GM19043 (cell line): ENCODE measurements at regions not wholly inside any gene's neighbourhood (a gene's known extent, or its start where the extent isn't known, plus 50 kb on each side); places are given as distances from the start of the nearest gene placed in this dataset.
"Not testable (repeated sequence)": the region's sequence is repeated elsewhere in the genome, so short reads cannot be mapped to it uniquely, and the experiment has no call there.

Experiments used
- ATAC-seq: cut with Tn5 transposase; IDR thresholded peaks from one replicate; pipeline ENCODE4 v1.9.1; 2021; ENCODE audit warnings: low read depth; ENCODE audit not compliant: unreplicated experiment

DNA sequence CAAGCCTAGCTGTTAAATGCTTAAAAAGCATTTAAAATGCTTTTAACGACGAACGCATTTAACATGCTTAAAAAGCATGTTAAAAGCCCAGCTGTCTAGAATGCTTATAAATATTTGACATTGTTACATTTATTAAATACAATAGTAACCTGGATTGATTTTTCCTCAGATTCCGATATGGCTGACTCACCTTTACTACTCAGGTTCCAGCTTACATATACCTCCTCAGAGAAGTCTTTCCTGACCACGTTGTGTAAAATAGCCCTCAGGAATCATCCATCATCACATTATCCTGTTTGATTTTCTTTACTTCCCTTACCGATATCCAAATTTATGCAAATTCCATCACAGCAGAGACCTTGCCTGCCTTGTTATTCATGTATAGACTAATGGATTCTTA is 51.4 kb downstream of the SLC41A2 start:
- ATAC-seq = no peak

DNA sequence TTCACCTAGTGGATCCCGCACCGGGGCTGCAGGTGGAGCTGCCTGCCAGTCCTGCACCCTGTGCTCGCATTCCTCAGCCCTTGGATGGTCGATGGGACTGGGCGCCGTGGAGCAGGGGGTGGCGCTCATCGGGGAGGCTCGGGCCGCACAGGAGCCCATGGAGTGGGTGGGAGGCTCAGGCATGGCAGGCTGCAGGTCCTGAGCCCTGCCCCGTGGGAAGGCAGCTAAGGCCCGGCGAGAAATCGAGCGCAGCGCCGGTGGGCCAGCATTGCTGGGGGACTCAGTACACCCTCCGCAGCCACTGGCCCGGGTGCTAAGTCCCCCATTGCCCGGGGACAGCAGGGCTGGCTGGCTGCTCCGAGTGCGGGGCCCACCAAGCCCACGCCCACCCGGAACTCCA is 52.6 kb downstream of the SLC41A2 start:
- ATAC-seq = not testable (repeated sequence)

DNA sequence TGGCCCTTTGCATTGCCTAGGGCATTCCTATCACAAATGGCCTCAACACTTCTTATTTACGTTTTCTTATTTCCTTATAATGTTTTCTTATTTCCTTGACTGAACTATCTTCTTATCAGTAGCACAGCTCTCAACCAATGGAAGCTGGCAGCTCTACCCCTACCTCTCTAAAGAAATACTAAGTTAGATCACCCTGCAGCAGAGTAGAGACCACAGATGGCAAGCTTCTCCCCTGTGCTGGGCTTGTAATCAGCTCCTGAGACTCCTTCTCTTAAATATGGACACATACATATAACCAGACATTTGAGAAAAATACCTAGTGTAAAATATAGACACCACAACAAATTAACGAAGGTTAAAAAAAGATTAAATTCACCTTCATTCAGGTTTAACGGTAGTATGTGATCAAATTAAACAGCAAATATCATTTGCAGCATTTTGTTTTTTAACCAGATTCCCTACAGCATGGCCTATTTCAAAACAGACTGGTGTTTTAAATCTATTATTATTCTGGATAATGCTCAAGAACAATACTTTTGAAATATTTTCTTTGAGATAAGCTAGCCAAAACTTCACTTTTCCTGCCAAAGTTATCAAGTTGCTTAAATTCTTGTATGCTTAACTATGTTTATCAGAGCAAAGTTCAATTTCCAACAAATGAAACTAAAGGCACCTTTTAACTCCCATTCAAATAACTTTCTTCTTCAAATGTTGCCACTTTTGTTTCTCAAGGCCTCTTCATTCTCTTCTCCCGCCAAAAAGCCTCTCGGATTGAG is 54.3 kb downstream of the SLC41A2 start:
- no peak for ATAC-seq

DNA sequence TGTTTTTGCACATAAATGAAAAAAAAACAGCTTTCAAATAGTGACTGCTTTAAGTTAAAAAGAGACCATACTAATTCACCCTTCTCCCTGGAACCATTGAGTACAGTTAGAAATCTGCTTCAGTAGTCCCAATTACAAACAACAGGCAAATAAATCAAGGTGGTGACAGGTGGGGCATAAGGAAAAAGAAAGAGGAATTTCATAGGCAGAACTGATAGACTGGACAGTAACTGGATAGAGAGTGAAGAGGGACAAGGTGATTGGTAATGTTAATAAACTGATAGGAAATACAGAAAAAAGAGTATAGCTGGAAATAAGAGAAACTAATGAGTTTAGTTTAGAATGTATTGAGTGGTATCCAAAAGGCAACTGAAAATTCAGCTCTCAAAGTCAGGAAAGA is 56.0 kb downstream of the SLC41A2 start:
- no peak for ATAC-seq

DNA sequence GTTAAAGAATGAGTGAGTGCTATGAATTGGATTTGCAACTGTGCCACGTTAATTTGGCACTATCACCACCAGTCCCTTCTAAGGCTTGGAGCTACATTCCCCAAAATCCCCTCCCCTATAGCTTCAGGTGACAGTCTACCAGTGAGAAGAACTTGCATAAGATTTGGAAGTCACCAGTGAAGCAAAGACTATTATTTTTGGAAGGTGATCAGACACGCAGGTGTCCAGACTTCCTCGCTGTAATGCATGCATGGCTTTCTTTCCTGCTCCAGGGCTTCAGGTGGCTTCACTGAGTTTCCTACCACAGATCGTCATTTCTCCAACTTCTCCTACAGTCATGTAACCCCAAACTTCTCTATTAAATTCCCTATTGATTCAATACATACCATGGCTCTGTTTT is 61.4 kb downstream of the SLC41A2 start:
- no peak for ATAC-seq

DNA sequence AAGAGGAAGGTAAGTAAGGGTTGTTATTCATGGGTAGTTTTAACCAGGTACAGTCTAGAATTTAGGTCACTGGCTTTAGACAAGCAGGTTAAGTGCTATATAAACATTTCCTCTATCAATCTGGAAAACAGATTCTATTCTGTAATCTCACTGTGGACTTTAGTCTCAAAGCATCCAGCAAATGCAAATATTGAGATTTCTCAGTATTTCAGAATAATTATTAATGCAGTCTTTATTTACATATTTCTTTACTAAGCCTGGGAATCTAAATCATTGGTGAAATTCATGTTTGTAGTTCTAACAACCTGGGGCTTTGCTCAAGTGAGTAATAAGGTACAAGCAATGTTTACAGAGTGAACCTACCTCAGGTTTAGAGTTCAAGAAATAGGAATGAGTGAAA is 61.9 kb downstream of the SLC41A2 start:
- ATAC-seq = no peak

DNA sequence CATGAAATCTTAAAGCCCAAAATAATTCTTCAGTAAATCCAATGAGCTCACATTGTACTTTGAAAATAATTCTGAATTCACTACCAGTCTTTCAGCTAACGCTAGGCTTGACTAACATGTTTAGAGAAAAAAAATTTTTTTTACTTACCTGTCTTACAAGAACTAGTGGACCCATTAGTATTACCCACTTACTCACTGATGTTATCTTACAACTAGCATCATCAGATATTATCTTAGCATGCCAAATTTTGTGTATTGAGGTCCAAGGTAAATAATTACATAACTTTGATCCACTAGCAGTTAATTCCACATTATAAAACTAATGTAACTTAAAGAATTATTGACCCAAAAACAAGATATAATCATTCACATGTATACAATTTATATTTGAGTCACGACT is 62.7 kb downstream of the SLC41A2 start:
- no peak for ATAC-seq

DNA sequence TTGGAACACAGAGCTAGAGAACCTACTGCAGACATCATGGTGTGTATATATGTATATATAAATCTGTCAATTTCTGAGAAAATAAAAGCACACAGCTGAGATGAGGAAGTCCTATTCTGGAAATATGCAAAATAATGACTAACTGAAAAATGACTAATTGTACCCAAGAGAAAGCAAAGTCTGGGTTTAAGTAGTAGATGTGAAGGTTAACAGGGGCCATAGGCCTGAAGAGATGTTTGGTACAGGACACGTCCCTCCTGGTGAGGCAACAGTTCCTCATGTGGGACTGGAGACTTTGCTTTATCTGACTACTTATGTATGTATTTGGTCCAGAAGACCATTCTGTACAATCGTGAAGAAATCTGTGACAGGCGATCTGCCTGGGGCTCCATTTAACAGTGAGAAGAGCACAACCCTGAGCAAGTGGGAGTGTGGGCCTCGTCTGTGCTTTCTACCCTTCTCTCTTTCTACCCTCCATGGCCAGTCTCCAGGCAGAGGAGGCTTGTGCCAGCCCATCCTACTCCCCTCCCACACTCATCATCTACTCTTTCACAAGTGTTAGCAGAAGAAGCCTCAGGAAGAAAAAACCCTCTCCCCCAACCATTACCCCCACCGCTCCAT is 67.5 kb downstream of the SLC41A2 start:
- ATAC-seq = no peak

DNA sequence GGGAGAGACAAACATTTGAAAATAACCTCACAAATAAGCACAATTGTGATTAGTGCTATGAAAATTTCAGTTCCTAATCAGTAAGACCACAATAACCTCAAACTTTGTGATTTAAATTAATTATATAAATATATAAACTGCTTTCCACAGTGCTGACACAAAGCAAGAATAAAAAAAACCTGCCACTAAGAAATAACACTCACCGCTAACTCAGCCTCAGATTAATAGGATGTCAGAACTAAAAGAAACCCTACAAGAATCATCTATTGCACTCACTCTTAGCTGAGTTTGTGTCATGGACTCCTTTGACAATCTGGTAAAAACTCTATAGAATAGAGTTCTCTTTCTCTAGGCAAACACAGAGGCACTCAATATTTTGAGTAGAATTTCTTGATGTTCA is 68.4 kb downstream of the SLC41A2 start:
- no peak for ATAC-seq

DNA sequence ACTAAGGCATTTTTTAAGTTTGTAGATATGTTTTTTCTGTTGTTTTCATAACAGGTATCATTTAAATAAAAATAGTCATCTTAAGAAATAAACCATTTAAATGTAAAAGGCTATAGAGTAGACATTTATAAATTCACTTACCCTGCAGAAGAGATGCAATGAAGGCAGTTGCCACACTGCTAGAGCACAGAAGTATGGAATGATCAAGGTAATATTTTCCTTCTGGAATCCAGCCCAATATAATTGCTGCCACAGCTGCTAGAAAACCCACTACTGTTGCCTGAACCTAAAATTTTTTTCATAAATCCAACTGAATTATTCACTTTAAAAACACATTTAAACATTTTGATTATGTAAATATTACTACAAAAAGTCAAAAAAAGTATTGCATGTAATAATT is 69.2 kb downstream of the SLC41A2 start:
- ATAC-seq = no peak

DNA sequence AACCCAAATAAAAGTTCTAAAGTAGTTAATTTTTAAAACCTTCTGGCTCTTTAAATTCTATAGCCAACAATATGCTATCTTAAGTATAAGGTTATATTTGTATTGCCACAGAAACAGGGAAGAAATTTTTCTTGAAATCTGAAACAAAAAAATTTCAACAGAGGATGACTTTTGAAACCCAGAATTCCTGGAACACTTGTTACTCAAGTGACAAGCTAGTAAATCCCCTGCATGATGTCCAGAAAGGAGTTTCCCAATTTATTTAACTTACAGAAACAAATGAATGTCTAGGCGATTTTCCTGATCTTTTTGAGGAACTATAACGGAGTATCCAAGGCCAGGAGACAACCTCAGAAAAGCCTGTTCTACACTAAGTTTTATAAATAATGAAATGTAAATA is 69.6 kb downstream of the SLC41A2 start:
- no peak for ATAC-seq

DNA sequence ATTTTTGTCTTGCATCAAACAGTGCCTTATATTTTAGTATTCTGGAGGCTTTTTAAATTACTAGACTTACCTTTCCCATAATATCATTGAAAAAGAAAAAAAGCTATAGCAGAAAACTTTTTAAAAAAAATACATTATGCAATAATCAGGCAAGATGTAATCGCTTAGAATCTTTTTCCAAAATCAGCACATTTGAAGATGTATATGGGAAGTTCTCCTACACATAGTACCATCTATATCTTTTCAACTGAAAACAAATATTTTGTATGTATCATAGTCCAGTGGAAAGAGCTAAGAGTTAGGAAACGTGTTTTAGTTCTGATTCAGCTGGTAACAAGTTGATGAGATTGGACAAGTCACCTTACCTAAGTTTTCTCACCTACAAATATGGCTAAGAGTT is 70.6 kb downstream of the SLC41A2 start:
- no peak for ATAC-seq

DNA sequence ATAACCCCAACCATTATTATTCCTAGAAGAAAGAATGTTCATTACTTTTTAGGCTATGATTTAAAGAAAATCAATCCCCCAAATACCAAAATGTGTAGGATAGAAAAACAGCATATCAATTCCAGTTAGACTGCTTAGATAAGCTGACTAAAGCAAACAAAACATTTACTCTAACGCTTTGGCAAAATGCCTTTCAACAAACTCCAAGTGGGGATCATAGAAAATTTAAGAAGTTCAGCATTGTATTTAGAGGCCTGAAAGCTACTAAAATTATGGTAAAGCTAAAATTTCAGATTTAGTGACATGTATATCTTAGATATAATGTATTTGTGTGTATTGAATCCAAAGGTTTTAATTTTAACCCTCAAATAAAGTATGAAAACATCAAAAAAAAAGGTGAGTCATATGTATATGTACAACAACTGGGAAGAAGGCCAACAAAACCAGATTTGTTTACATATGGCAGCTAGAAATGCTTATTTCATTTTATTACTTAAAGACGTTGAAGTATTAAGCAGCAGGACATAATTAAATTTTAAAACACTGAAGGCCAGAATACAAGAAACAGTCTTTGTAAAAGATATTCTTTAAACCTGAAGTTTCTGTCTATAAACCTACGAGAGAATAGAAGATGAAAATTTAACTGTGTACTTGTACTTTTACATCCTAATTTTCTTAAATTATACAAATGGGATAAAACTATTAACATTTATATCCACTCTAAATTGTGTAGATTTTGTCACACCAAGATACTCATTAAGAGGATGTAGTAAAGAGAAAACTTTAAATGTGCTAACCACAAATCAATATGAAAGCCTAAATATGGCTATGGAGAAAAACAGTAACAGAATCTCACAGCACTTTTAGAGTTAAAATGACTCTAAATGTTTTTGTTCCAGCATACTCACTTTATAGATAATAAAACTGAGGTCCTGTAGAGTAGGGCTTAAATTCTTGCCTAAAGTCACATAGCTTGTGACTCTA is 71.4 kb downstream of the SLC41A2 start:
- ATAC-seq = no peak

DNA sequence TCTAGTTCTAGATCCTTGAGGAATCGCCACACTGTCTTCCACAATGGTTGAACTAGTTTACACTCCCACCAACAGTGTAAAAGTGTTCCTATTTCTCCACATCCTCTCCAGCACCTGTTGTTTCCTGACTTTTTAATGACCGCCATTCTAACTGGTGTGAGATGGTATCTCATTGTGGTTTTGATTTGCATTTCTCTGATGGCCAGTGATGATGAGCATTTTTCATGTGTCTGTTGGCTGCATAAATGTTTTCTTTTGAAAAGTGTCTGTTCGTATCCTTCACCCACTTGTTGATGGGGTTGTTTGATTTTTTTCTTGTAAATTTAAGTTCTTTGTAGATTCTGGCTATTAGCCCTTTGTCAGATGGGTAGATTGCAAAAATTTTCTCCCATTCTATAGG is 79.2 kb downstream of the SLC41A2 start:
- not testable (repeated sequence) for ATAC-seq

DNA sequence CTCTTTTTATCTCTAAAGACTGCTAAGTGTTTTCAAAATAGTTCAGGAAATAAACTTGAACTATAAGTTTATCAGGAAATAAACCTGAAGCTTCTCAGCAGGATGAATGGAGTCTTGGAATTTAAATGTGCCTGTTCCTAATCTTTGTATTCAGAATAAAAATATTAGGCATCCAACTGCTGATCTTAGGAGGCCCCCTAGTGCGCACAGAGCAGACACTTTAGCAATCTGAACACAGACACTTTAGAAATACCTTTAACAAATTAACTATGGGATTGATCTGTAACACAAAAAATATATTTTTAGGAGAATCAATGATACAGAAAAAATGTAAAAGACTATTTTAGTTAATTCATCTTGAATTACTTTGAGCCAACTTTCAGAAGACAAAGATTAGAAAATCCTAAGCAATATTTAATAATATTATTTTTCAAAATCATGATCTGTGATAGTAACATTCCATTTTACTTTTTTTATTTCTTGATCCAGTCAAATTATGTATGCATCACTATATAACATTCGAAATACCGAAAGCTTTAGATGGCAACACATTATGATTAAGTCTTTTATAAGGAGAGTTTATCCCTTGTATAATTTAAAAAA is 80.9 kb downstream of the SLC41A2 start:
- no peak for ATAC-seq

DNA sequence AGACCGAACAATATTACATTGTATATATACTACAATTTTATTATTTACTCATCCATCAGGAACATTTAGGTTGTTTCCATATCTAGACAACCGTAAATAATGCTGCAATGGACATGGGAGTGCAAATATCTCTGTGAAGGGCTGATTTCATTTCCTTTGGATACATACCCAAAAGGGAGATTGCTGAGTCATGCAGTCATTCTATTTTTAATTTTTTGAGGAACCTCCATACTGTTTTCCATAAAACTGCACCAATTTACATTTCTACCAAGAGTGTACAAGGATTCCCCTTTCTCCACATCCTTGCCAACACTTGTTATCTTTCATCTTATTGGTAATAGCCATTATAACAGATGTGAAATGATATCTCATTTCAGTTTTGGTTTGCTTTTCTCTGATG is 84.7 kb downstream of the SLC41A2 start:
- no peak for ATAC-seq

DNA sequence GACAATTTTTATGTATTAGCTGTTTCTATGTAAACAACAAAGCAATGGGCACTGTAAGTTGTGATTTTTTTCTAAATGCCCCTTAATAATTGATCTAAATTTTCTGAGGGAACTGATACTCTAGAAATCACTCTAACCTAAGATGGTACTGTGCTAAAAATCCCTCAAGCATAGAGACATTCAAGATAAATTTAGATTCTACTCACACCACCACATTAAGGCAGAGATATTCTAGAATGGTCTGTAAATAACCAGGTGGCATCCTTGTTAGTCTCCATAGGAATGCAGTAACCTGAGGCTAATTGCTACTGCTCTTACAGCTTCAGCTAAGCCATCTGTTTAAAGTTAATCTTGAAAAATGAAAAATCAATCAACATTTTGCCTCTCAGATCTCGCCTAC is 87.3 kb downstream of the SLC41A2 start:
- no peak for ATAC-seq

DNA sequence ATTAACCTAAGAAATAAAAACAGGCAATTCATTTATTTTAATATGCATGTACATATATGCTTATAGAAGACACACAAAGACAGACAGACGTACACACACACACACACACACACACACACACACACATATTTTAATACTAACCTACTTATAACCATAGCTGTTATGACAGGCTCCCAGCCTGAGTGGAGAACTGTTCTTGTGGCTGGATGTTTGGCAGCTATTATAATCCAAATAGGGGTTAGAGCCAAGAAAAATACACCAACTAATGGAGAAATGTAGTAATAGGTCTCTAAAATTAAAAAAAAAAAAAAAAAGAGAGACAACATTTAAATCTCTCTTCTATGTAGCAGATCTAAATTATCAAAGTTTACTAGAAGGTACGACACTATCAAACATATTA is 91.8 kb downstream of the SLC41A2 start:
- no peak for ATAC-seq

DNA sequence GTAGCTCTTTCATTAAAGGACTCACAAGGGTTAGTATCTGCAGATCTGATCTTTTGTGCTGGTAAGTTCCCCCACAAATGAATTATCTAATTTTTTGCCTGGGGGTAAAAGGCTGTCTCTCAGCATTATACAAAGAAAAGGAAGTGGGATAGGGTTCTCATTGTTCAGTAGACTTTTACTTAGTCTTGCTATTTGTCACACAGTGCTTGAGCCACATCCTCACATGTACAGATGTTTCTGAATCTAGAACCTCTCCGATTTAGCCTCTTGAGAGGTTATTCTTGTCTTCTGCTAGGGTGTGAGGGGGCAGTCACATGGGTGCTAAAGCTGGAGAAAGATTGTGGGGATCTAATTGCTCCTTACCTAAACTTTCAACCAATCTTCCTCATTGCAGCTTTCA is 93.0 kb downstream of the SLC41A2 start:
- ATAC-seq = peak; percentile 83

DNA sequence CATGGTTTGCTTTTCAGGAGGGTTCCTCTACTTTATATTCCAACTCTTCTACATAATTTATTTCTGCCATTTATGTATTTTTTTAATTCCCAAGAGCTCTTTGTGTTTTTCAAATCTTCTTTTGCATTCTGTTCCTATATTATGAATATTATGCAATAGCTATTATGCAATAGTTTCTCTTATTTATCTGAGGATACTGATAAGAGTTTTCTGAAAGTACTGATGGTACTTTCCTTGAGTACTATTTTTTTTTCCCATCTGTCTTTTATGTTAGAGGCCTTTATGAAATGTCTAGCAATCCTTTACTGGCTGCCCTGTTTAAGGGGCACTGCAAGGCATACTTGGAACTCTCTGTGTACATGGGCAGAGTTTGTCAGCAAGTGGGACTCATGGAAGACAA is 93.4 kb downstream of the SLC41A2 start:
- ATAC-seq = no peak
